ENCODE measurements at regions not wholly inside any gene's neighbourhood (a gene's known extent, or its start where the extent isn't known, plus 50 kb on each side); places are given as distances from the start of the nearest gene placed in this dataset.
"Not testable (repeated sequence)": the region's sequence is repeated elsewhere in the genome, so short reads cannot be mapped to it uniquely, and the experiment has no call there.

GRCh38 chr2:16357188-16357587 lies 308.4 kb downstream of the CYRIA start:
- DNase-seq: no peak

- DNase-seq: no peak
Measured at GRCh38 chr2:16351541-16351940, 314.1 kb downstream of the CYRIA start.

GRCh38 chr2:16351137-16351536 lies 314.5 kb downstream of the CYRIA start:
- no peak for DNase-seq

GRCh38 chr2:16350211-16350610 lies 315.4 kb downstream of the CYRIA start:
- DNase-seq: no peak

GRCh38 chr2:16349811-16350210 lies 315.8 kb downstream of the CYRIA start:
- no peak for DNase-seq

- DNase-seq: no peak
Measured at GRCh38 chr2:16348821-16349515, 316.7 kb downstream of the CYRIA start.

GRCh38 chr2:16346671-16347070 lies 319.0 kb downstream of the CYRIA start:
- no peak for DNase-seq

GRCh38 chr2:16345231-16345630 lies 320.4 kb downstream of the CYRIA start:
- not testable (repeated sequence) for DNase-seq

- no peak for DNase-seq
Measured at GRCh38 chr2:16339206-16339605, 326.4 kb downstream of the CYRIA start.

GRCh38 chr2:16338026-16338425 lies 327.6 kb downstream of the CYRIA start:
- DNase-seq: no peak

- DNase-seq: no peak
Measured at GRCh38 chr2:16336916-16337315, 328.7 kb downstream of the CYRIA start.

- no peak for DNase-seq
Measured at GRCh38 chr2:16336491-16336890, 329.1 kb downstream of the CYRIA start.

- DNase-seq: no peak
Measured at GRCh38 chr2:16335947-16336346, 329.7 kb downstream of the CYRIA start.

GRCh38 chr2:16335604-16335930 lies 330.1 kb downstream of the CYRIA start:
- DNase-seq: no peak

GRCh38 chr2:16334886-16335603 lies 330.6 kb downstream of the CYRIA start:
- DNase-seq: no peak

GRCh38 chr2:16334366-16334765 lies 331.3 kb downstream of the CYRIA start:
- DNase-seq: no peak

GRCh38 chr2:16333681-16334080 lies 332.0 kb downstream of the CYRIA start:
- DNase-seq: no peak

- no peak for DNase-seq
Measured at GRCh38 chr2:16332681-16333557, 332.7 kb downstream of the CYRIA start.

GRCh38 chr2:16331772-16332171 lies 333.9 kb downstream of the CYRIA start:
- DNase-seq: no peak

- DNase-seq: no peak
Measured at GRCh38 chr2:16330982-16331381, 334.7 kb downstream of the CYRIA start.

GRCh38 chr2:16330571-16330970 lies 335.1 kb downstream of the CYRIA start:
- DNase-seq: no peak

- DNase-seq: no peak
Measured at GRCh38 chr2:16330012-16330411, 335.6 kb downstream of the CYRIA start.

- no peak for DNase-seq
Measured at GRCh38 chr2:16329421-16329820, 336.2 kb downstream of the CYRIA start.

Measured in CD4-positive, alpha-beta T cell treated with Interleukin-12 subunit alpha and Interleukin-12 subunit beta, for 1 hour (primary cell).